ENCODE measurements at regions not wholly inside any gene's neighbourhood (a gene's known extent, or its start where the extent isn't known, plus 50 kb on each side); places are given as distances from the start of the nearest gene placed in this dataset.

DNA sequence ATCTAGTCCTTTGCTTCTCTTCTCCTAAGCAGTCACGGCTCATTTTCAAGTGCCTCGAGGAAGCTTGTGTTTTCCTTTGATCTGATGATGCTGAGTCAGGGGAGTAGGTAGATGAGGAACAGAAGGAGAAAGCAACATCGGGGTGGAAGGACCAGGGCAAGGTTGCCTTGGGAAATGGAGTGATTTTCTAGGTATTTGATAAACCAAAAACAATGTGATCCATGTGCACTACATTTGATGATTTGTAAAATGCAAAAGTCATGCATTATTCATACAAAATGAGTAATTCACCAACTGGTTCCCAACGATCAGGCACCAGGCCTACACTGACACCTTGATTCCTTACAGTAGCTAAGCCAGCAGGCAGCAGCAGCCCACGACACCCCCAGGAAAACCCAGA is 205.3 kb downstream of the ANAPC1 start:
- TF ChIP-seq, protein P1, sequence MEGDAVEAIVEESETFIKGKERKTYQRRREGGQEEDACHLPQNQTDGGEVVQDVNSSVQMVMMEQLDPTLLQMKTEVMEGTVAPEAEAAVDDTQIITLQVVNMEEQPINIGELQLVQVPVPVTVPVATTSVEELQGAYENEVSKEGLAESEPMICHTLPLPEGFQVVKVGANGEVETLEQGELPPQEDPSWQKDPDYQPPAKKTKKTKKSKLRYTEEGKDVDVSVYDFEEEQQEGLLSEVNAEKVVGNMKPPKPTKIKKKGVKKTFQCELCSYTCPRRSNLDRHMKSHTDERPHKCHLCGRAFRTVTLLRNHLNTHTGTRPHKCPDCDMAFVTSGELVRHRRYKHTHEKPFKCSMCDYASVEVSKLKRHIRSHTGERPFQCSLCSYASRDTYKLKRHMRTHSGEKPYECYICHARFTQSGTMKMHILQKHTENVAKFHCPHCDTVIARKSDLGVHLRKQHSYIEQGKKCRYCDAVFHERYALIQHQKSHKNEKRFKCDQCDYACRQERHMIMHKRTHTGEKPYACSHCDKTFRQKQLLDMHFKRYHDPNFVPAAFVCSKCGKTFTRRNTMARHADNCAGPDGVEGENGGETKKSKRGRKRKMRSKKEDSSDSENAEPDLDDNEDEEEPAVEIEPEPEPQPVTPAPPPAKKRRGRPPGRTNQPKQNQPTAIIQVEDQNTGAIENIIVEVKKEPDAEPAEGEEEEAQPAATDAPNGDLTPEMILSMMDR (IDR thresholded peaks at IDR 0.05 in 2 of 3, conservative IDR thresholded peaks at IDR 0.05 in 1 of 3; ENCODE audit: borderline replicate concordance in 1 of 3, insufficient read depth in 1 of 3, low read depth in 2 of 3, low read length in 2 of 3): no peak
- TF ChIP-seq EZH2phosphoT487 (IDR thresholded peaks at IDR 0.05; ENCODE audit: borderline replicate concordance) (no peak), EZH2 (IDR thresholded peaks at IDR 0.05) (no peak), RAD21 (IDR thresholded peaks at IDR 0.05; ENCODE audit: low read depth) (no peak), YY1 (IDR thresholded peaks at IDR 0.05; ENCODE audit: extremely low read depth, insufficient replicate concordance, low read depth, low read length) (no peak), EGR1 (IDR thresholded peaks at IDR 0.05; ENCODE audit: low read depth) (no peak), CBX3 (IDR thresholded peaks at IDR 0.05; ENCODE audit: low read depth) (no peak), POLR2A (IDR thresholded peaks at IDR 0.05; ENCODE audit: borderline replicate concordance, extremely low read depth, insufficient read depth, insufficient read length) (no peak), POLR2AphosphoS5 (IDR thresholded peaks at IDR 0.05; ENCODE audit: low read depth, low read length) (no peak), FOSL1 (IDR thresholded peaks at IDR 0.05; ENCODE audit: low read depth) (no peak), SIN3A (IDR thresholded peaks at IDR 0.05; ENCODE audit: low read depth) (no peak)

All from HCT116 (cell line).